Trophoblast cell (in vitro differentiated cells and primary cell): ENCODE measurements at regions not wholly inside any gene's neighbourhood (a gene's known extent, or its start where the extent isn't known, plus 50 kb on each side); places are given as distances from the start of the nearest gene placed in this dataset.

Experiments
- DNase-seq, 2 donors: peaks; one replicate each; pipeline ENCODE4 v3.0.0-alpha.2; 2016
- H2AFZ ChIP-seq: 2 replicates; pipeline ENCODE4 v1.6.1; 2013; ENCODE audit warnings: low read length, moderate library complexity, mild to moderate bottlenecking; ENCODE audit not compliant: insufficient read depth, poor library complexity
- H2AK5ac ChIP-seq: 2 replicates; pipeline ENCODE4 v1.6.1; 2013; ENCODE audit warnings: mild to moderate bottlenecking, low read length
- H2BK120ac ChIP-seq: 2 replicates; pipeline ENCODE4 v1.6.1; 2013; ENCODE audit warnings: low read length, mild to moderate bottlenecking, moderate library complexity; ENCODE audit not compliant: insufficient read depth, poor library complexity
- H2BK12ac ChIP-seq: 2 replicates; pipeline ENCODE4 v1.6.1; 2013; ENCODE audit warnings: mild to moderate bottlenecking, low read length, moderate library complexity
- H2BK5ac ChIP-seq: 2 replicates; pipeline ENCODE4 v1.6.1; 2013; ENCODE audit warnings: low read length, low read depth, moderate library complexity, mild to moderate bottlenecking; ENCODE audit not compliant: poor library complexity
- H3K14ac ChIP-seq: 2 replicates; pipeline ENCODE4 v1.6.1; 2013; ENCODE audit warnings: mild to moderate bottlenecking, low read length
- H3K18ac ChIP-seq: 2 replicates; pipeline ENCODE4 v1.6.1; 2013; ENCODE audit warnings: mild to moderate bottlenecking, low read length
- H3K23ac ChIP-seq: 2 replicates; pipeline ENCODE4 v1.6.1; 2013; ENCODE audit warnings: low read length
- H3K27ac ChIP-seq: 2 replicates; pipeline ENCODE4 v1.5.1; 2013; ENCODE audit warnings: low read depth, mild to moderate bottlenecking, inconsistent platforms, low read length, moderate library complexity
- H3K27me3 ChIP-seq: 2 replicates; pipeline ENCODE4 v1.6.1; 2013; ENCODE audit warnings: inconsistent platforms, mild to moderate bottlenecking, low read length, moderate library complexity; ENCODE audit not compliant: insufficient read depth
- H3K36me3 ChIP-seq, 2 experiments: 1 replicate in 1 of 2; 2 replicates in 1 of 2; pipeline ENCODE4 v1.6.1; 2013; ENCODE audit warnings: low read length in 2 of 2, mild to moderate bottlenecking in 2 of 2, moderate library complexity in 1 of 2; ENCODE audit not compliant: insufficient read depth in 2 of 2, control insufficient read depth in 1 of 2
- H3K4ac ChIP-seq: 2 replicates; pipeline ENCODE4 v1.6.1; 2013; ENCODE audit warnings: low read depth, mild to moderate bottlenecking, low read length, moderate library complexity
- H3K4me1 ChIP-seq, 2 experiments: 1 replicate in 1 of 2; 2 replicates in 1 of 2; pipeline ENCODE4 v1.6.1; 2013; ENCODE audit warnings: low read length in 2 of 2, mild to moderate bottlenecking in 2 of 2, moderate library complexity in 1 of 2; ENCODE audit not compliant: insufficient read depth in 2 of 2, control insufficient read depth in 1 of 2
- H3K4me2 ChIP-seq: 2 replicates; pipeline ENCODE4 v1.6.1; 2013; ENCODE audit warnings: inconsistent platforms, mild to moderate bottlenecking, low read length, moderate library complexity
- H3K4me3 ChIP-seq: 2 replicates; pipeline ENCODE4 v1.5.1; 2013; ENCODE audit warnings: mild to moderate bottlenecking, low read depth, low read length, inconsistent platforms
- H3K79me1 ChIP-seq: one replicate; pipeline ENCODE4 v1.6.1; 2013; ENCODE audit warnings: low read length
- H3K79me2 ChIP-seq: 2 replicates; pipeline ENCODE4 v1.6.1; 2013; ENCODE audit warnings: low read length, mild to moderate bottlenecking; ENCODE audit not compliant: control insufficient read depth, insufficient read depth, poor library complexity
- H3K9ac ChIP-seq: 2 replicates; pipeline ENCODE4 v1.6.1; 2013; ENCODE audit warnings: mild to moderate bottlenecking, low read length
- H3K9me3 ChIP-seq: 2 replicates; pipeline ENCODE4 v1.6.1; 2013; ENCODE audit warnings: low read depth, mild to moderate bottlenecking, control low read depth, inconsistent platforms, low read length; ENCODE audit not compliant: insufficient read depth
- H4K12ac ChIP-seq: 2 replicates; pipeline ENCODE4 v1.6.1; 2013; ENCODE audit warnings: low read depth, mild to moderate bottlenecking, low read length, moderate library complexity
- H4K8ac ChIP-seq: 2 replicates; pipeline ENCODE4 v1.6.1; 2013; ENCODE audit warnings: low read depth, mild to moderate bottlenecking, low read length, moderate library complexity
- H4K91ac ChIP-seq: one replicate; pipeline ENCODE4 v1.6.1; 2013; ENCODE audit warnings: low read depth, mild to moderate bottlenecking, low read length, moderate library complexity
- WGBS: extraction: QIAGEN DNeasy Blood & Tissue Kit; methylation state at CpG from one replicate; pipeline ENCODE4 v1.1.7; 2013; ENCODE audit warnings: missing lambda C conversion rate; ENCODE audit not compliant: insufficient read length, insufficient coverage; ENCODE audit errors: extremely low coverage; 5-methylcytosine and 5-hydroxymethylcytosine counted together

DNA sequence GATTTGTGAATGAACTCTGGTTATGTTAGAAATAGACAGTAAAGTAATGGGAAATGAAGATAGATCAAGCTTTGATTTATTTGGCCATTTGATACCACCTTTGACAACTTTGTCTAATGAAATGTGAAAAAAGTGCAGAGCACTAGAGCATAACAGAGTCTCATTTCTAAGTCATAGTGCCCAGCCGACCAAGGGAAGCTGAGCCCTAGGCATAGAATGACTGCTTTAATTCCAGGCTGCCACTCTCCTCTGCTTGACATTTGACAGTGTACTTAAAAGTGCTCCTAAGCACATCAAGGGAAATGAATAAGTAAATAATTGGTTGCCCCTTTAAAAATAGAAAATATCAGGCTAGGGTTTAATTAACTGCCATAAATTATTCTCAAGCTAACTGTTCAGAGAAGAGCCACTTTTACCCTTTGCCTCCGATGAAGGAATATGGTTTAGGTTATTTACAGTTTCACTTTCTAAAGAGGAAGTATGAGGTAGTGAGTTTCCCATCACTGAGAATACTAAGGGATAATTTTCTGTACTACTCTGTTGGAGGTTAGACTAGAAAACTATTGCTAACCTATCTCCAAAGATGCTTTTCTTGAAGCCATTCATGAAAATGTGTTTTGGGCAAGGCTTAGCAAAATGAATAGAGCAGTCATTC lies 591.6 kb downstream of the REEP3 start:
- no peak for DNase-seq
- no peak overlapping the region for H4K91ac ChIP-seq
- H3K27me3 ChIP-seq, result no peaks in the 10 kb centered on the region
- WGBS, result no CpG with 5 or more reads among the region's 2 CpGs
- no peaks in the 10 kb centered on the region for H3K9me3 ChIP-seq
- no peak overlapping the region for H2BK5ac ChIP-seq
- H2AK5ac ChIP-seq, result no peak overlapping the region
- no peaks in the 10 kb centered on the region for H3K79me2 ChIP-seq
- H3K79me1 ChIP-seq, result peaks cover 21% of the 10 kb centered on the region
- no peak overlapping the region for H2AFZ ChIP-seq
- H3K18ac ChIP-seq, result no peak overlapping the region
- peaks cover 12 to 17% of the 10 kb centered on the region in 2 experiments for H3K4me1 ChIP-seq
- H4K12ac ChIP-seq, result no peak overlapping the region
- no peak overlapping the region for H3K14ac ChIP-seq
- no peaks in the 10 kb centered on the region for H3K36me3 ChIP-seq
- no peak overlapping the region for H2BK120ac ChIP-seq
- no peak overlapping the region for H3K4ac ChIP-seq
- H3K4me3 ChIP-seq, result no peak overlapping the region
- no peak overlapping the region for H4K8ac ChIP-seq
- no peak overlapping the region for H3K4me2 ChIP-seq
- no peak overlapping the region for H3K27ac ChIP-seq
- H3K23ac ChIP-seq, result no peak overlapping the region
- H2BK12ac ChIP-seq, result no peak overlapping the region
- no peak overlapping the region for H3K9ac ChIP-seq

DNA sequence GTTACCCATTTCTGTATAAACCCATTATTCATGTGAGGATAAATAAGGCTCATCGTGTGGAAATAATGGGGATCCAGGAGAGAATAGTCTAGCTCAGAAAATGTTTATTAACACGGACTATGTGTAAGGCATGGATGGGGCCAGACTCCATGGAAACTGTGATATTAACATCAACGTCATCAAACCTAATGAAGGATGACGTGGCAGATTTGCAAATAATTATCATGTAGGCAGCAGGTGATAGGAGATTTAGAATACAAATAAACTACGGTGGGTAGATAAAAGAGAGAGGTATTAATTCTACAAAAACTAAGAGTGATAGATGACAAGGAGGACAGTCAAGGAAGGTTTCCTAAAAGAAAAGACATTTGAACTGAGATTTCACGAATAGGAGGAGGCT lies 592.2 kb downstream of the REEP3 start:
- Histone ChIP-seq H3K79me1 (peaks cover 21% of the 10 kb centered on the region), H3K18ac (no peak overlapping the region), H3K23ac (no peak overlapping the region), H4K12ac (no peak overlapping the region), H3K9ac (no peak overlapping the region), H3K79me2 (no peaks in the 10 kb centered on the region), H4K91ac (no peak overlapping the region), H3K27ac (peak overlapping the region; percentile 61), H3K4ac (no peak overlapping the region), H2AFZ (no peak overlapping the region), H3K36me3 (no peaks in the 10 kb centered on the region), H2BK12ac (no peak overlapping the region), H3K14ac (no peak overlapping the region), H4K8ac (no peak overlapping the region), H2BK120ac (no peak overlapping the region), H3K4me3 (no peak overlapping the region), H3K9me3 (no peaks in the 10 kb centered on the region), H2AK5ac (no peak overlapping the region), H3K4me2 (no peak overlapping the region), H3K27me3 (no peaks in the 10 kb centered on the region), H2BK5ac (no peak overlapping the region), H3K4me1 (peaks cover 9 to 17% of the 10 kb centered on the region in 2 experiments)
- no CpG with 5 or more reads among the region's 6 CpGs for WGBS
- DNase-seq, result no peak

DNA sequence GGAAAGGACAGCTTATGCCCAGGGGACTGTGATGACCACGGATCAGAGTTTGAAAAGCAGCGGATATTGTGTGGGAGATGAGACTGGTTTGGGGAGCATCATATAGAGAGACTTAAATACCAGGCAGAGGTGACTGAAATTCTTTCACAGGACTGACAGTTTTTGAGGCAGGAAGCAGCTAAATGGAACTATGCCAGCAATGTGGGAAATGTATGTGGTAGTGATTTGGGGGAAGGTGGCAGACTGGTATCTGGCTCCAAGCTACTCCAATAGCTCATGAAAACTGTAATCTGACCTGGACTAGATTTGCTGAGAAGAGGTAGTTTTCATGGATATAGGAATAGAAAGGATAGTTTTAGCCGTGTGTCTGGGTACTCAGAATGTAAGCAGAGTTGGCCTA lies 592.6 kb downstream of the REEP3 start:
- no peaks in the 10 kb centered on the region for H3K27me3 ChIP-seq
- no peak overlapping the region for H4K8ac ChIP-seq
- no CpG with 5 or more reads among the region's 3 CpGs for WGBS
- H2BK120ac ChIP-seq, result no peak overlapping the region
- H3K4me3 ChIP-seq, result no peak overlapping the region
- H3K27ac ChIP-seq, result peak overlapping the region; percentile 87
- H3K9ac ChIP-seq, result no peak overlapping the region
- no peak overlapping the region for H4K12ac ChIP-seq
- H3K79me1 ChIP-seq, result peaks cover 22% of the 10 kb centered on the region
- no peaks in the 10 kb centered on the region for H3K9me3 ChIP-seq
- peak overlapping the region; percentile 29 for H3K4me2 ChIP-seq
- H3K4ac ChIP-seq, result no peak overlapping the region
- H2AK5ac ChIP-seq, result no peak overlapping the region
- H3K79me2 ChIP-seq, result no peaks in the 10 kb centered on the region
- no peak overlapping the region for H4K91ac ChIP-seq
- no peak overlapping the region for H3K18ac ChIP-seq
- H3K14ac ChIP-seq, result no peak overlapping the region
- peak overlapping the region; percentile 70 for H2BK5ac ChIP-seq
- H3K4me1 ChIP-seq, result peaks cover 9 to 17% of the 10 kb centered on the region in 2 experiments
- H3K36me3 ChIP-seq, result no peaks in the 10 kb centered on the region
- H3K23ac ChIP-seq, result no peak overlapping the region
- H2BK12ac ChIP-seq, result no peak overlapping the region
- H2AFZ ChIP-seq, result no peak overlapping the region
- no peak for DNase-seq

GRCh38 chr10:64115471-64115870 lies 594.3 kb downstream of the REEP3 start:
- Histone ChIP-seq H3K9ac (no peak overlapping the region), H3K14ac (peak overlapping the region; percentile 54), H3K9me3 (no peaks in the 10 kb centered on the region), H3K4me3 (no peak overlapping the region), H2AFZ (no peak overlapping the region), H2AK5ac (peak overlapping the region; percentile 45), H4K91ac (peak overlapping the region; percentile 84), H3K4me1 (peaks cover 9 to 20% of the 10 kb centered on the region in 2 experiments), H3K4ac (peak overlapping the region; percentile 64), H4K12ac (peak overlapping the region; percentile 32), H3K79me2 (no peaks in the 10 kb centered on the region), H2BK120ac (peak overlapping the region; percentile 93), H2BK5ac (peak overlapping the region; percentile 87), H4K8ac (peak overlapping the region; percentile 44), H3K23ac (no peak overlapping the region), H3K18ac (no peak overlapping the region), H3K79me1 (peaks cover 22% of the 10 kb centered on the region), H3K27me3 (no peaks in the 10 kb centered on the region), H3K27ac (peak overlapping the region; percentile 67), H3K4me2 (no peak overlapping the region), H2BK12ac (peak overlapping the region; percentile 85), H3K36me3 (no peaks in the 10 kb centered on the region)
- no CpG with 5 or more reads among the region's 1 CpG for WGBS
- DNase-seq, result peak; percentile 47 to 61
